NT2/D1 (cell line): ENCODE measurements at regions not wholly inside any gene's neighbourhood (a gene's known extent, or its start where the extent isn't known, plus 50 kb on each side); places are given as distances from the start of the nearest gene placed in this dataset.

ENCODE experiments used
- SUZ12 ChIP-seq: IDR thresholded peaks from 2 replicates; pipeline ENCODE4 v1.6.1; 2011; ENCODE audit not compliant: insufficient read length, insufficient read depth; ENCODE audit errors: extremely low read depth
- ZNF274 ChIP-seq: IDR thresholded peaks from 2 replicates; pipeline ENCODE4 v1.6.1; 2011; ENCODE audit warnings: mild to moderate bottlenecking, low read depth, low read length

GRCh38 chr12:14315501-14315900 is 50.0 kb upstream of the ATF7IP start:
- TF ChIP-seq SUZ12: no peak
- no peak for TF ChIP-seq ZNF274
